Fibroblast of pulmonary artery (primary cell): ENCODE measurements at regions not wholly inside any gene's neighbourhood (a gene's known extent, or its start where the extent isn't known, plus 50 kb on each side); places are given as distances from the start of the nearest gene placed in this dataset.
"Not testable (repeated sequence)": the region's sequence is repeated elsewhere in the genome, so short reads cannot be mapped to it uniquely, and the experiment has no call there.

Source experiments
- DNase-seq: peaks from one replicate; pipeline ENCODE4 v3.0.0-alpha.2; 2010; ENCODE audit warnings: low read depth
- H3K4me3 ChIP-seq: replicated peaks from 2 replicates; pipeline ENCODE4 v1.5.1; 2011; ENCODE audit warnings: low read depth, mild to moderate bottlenecking, control low read depth, low read length, moderate library complexity
- TF ChIP-seq, protein P1 (sequence below): IDR thresholded peaks from 2 replicates; pipeline ENCODE4 v1.5.1; 2011; ENCODE audit warnings: mild to moderate bottlenecking, control low read depth, low read length, inconsistent platforms; ENCODE audit errors: missing control alignments

DNA sequence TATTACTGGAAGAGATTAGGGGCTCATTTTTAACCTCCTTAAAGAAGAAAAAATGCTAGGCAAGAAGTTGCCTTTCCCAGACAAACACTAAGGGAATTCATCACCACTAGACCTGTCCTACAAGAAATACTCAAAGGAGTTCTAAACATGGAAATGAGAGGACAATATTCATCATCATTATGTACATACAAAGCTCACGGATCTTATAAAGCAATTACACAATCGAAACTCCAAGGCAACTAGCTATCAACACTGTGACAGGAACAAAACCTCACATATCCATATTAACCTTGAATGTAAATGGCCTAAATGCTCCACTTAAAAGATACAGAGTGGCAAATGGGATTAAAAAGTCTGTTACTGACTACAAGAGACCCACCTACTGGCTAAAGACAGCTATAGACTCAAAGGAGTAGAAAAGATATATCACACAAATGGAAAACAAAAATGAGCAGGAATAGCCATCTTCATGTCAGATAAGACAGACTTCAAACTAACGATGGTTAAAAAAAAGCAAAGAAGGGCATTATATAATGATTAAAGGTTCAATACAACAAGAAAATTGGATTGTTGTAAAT is 246.6 kb downstream of the ADRA2A start:
- TF ChIP-seq, protein P1, sequence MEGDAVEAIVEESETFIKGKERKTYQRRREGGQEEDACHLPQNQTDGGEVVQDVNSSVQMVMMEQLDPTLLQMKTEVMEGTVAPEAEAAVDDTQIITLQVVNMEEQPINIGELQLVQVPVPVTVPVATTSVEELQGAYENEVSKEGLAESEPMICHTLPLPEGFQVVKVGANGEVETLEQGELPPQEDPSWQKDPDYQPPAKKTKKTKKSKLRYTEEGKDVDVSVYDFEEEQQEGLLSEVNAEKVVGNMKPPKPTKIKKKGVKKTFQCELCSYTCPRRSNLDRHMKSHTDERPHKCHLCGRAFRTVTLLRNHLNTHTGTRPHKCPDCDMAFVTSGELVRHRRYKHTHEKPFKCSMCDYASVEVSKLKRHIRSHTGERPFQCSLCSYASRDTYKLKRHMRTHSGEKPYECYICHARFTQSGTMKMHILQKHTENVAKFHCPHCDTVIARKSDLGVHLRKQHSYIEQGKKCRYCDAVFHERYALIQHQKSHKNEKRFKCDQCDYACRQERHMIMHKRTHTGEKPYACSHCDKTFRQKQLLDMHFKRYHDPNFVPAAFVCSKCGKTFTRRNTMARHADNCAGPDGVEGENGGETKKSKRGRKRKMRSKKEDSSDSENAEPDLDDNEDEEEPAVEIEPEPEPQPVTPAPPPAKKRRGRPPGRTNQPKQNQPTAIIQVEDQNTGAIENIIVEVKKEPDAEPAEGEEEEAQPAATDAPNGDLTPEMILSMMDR: no peak
- no peak for DNase-seq
- no peak overlapping the region for H3K4me3 ChIP-seq

DNA sequence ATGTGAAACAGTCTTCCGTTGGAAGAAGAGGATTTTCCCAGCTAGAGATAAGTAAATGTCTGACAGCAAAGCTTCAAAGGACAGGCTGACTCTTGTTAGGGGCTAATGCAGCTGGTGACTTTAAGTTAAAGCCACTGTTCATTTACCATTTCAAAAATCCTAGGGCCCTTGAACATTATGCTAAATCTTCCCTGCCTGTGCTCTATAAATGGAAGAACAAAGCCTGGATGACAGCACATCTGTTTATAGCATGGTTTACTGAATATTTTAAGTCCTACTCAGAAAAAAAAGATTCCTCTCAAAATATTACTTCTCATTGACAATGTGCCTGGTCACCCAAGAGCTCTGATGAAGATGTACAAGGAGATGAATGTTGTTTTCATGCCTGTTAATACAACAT is 255.3 kb downstream of the ADRA2A start:
- not testable (repeated sequence) for DNase-seq, H3K4me3 ChIP-seq

DNA sequence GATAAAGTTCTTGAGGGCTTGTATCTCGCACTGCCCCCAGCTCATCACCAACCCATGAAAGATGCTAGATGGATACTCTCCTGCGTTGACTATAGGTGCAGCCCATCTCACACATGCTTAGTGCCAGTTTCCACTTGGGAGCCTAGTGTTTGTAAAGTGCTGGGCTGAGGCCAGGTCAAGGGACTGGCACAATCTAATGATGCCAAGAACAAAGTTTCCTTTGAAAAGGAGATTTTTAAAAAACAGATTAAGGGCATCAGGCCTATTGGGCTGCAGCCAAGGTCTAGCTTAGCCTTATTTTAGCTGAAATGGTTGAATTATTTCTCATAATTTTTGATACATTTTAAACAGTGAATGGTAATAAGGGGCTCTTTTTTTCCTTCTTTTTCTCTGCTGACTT is 259.0 kb downstream of the ADRA2A start:
- TF ChIP-seq, protein P1: no peak
- no peak for DNase-seq
- no peak overlapping the region for H3K4me3 ChIP-seq

DNA sequence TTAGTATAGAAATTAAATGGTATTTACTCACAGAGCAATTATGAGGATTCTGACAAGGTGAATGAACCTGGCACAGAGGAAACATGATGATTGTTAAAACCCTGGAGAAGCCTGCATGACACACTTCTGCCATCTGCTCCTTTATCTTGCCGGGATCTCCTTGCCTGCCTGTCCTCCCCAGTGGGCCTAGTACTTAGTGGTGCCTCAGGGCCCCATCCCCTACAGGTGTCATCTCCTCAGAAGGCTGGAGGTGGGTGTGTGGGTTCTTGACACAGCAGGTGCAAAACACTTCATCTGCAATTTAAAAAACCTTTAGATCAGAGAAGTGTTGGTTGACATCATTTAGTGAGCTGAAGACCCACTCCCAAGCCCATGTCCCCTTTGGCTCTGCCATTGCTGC is 261.2 kb downstream of the ADRA2A start:
- no peak overlapping the region for H3K4me3 ChIP-seq
- no peak for DNase-seq
- TF ChIP-seq, protein P1: no peak

DNA sequence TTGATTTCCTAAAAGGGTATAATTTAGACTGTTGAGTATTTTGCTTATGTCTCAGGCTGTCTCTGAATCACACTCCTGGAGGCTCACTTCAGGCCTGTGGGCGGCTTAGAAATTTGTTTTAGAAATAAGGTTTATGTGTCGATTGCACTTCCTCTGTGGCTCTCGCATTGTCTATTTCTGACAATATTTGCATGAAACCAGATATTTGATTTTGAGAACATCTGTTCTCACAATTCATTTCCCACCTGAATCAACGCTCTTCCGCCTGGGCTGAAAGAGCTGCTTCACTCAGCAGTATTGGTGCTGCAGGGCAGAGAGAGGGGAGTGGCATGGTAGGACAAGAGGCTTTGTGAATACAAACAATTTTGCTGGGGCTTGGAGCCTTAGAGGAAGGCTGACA is 262.0 kb downstream of the ADRA2A start:
- H3K4me3 ChIP-seq: no peak overlapping the region
- TF ChIP-seq, protein P1: no peak
- DNase-seq: no peak

DNA sequence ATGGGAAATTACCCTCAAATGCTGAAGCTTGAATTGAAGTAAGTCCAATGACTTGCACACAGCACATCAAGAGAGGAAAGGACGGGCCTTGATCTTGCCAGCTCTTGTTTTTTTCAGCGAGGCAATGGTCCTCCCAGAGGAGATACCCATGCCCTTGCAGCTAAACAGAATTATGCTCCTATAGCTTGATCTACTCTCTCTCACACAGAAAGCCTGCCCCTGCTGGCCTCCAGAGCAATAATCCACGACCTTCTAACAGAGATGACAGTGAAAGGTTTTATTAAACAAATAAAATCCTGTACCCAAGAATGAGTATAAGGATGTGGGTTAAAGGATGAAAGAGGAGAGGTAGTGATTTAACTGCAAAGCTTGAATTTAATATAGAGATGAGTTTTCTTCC is 268.0 kb downstream of the ADRA2A start:
- no peak overlapping the region for H3K4me3 ChIP-seq
- DNase-seq: no peak
- TF ChIP-seq, protein P1: no peak

DNA sequence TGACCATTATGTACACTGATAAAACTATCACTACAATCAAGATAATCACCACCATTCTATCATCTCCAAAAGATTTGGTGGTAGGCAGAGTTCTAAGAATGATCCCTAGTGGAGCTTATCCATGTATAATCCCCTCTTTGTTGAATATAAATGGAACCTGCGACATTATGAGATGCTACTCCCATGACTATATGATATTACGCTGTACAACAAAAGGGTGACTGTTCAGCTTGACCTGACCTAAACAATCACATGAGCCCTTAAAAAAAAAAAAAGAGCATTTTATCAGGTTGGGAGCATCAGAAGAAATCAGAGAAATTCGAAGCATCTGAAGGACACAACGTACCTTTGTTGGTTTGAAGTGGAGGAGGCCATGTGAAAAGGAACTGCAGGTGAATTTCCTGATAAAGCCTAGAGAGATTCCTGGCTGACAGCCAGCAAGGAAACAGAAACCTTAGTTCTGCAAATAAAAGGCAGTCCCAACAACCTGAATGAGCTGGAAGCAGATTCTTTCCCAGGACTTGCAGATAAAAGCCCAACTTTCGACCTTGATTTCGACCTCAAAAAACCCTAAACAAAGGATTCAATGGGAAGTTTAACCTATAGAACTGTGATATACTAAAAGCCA is 270.7 kb downstream of the ADRA2A start:
- no peak overlapping the region for H3K4me3 ChIP-seq
- TF ChIP-seq, protein P1: no peak
- no peak for DNase-seq
